HepG2 (cell line): ENCODE measurements at regions not wholly inside any gene's neighbourhood (a gene's known extent, or its start where the extent isn't known, plus 50 kb on each side); places are given as distances from the start of the nearest gene placed in this dataset.

Experiments used
- ATF4 ChIP-seq, 2 experiments: fragments of 450-650 bp in 1 of 2; sonication (generic) in 1 of 2; formaldehyde crosslinking; IDR thresholded peaks; 2 replicates each; pipeline versions ENCODE4 v1.5.0 to v1.8.0; 2020 to 2022; ENCODE audit warnings: mild to moderate bottlenecking in 1 of 2, missing genetic modification reagents in 1 of 2
- BRCA1 ChIP-seq: sonication (generic); formaldehyde crosslinking; IDR thresholded peaks from 2 replicates; pipeline ENCODE4 v1.4.0; 2020; ENCODE audit warnings: missing genetic modification reagents
- CAMTA2 ChIP-seq: sonication (generic); formaldehyde crosslinking; IDR thresholded peaks from 2 replicates; pipeline ENCODE4 v1.4.0; 2020; ENCODE audit warnings: mild to moderate bottlenecking, missing genetic modification reagents, borderline replicate concordance
- CBX2 ChIP-seq, 2 experiments: fragments of 200-600 bp in 1 of 2; sonication (generic); formaldehyde crosslinking in 1 of 2; IDR thresholded peaks; 2 replicates each; pipeline versions ENCODE4 v1.7.0 to v1.8.1; 2018 to 2022; ENCODE audit warnings: low read depth in 2 of 2, low read length in 1 of 2, mild to moderate bottlenecking in 1 of 2, missing genetic modification reagents in 1 of 2
- CREB1 ChIP-seq, 2 experiments: fragments of 450-650 bp in 1 of 2; IDR thresholded peaks; 2 replicates each; pipeline ENCODE4 v1.6.1; 2016 to 2017; ENCODE audit warnings: control low read depth in 1 of 2, mild to moderate bottlenecking in 1 of 2, missing compliant biosample characterization in 1 of 2, missing genetic modification characterization in 1 of 2
- FOXP4 ChIP-seq: sonication (generic); formaldehyde crosslinking; IDR thresholded peaks from 2 replicates; pipeline ENCODE4 v1.4.0; 2020; ENCODE audit warnings: missing genetic modification reagents
- PHF8 ChIP-seq: sonication (generic); formaldehyde crosslinking; IDR thresholded peaks from 2 replicates; pipeline ENCODE4 v1.5.0; 2020; ENCODE audit warnings: missing genetic modification reagents
- TOE1 ChIP-seq: sonication (generic); formaldehyde crosslinking; IDR thresholded peaks from 2 replicates; pipeline ENCODE4 v1.4.0; 2020; ENCODE audit warnings: mild to moderate bottlenecking, missing genetic modification reagents
- TP53 ChIP-seq: sonication (generic); formaldehyde crosslinking; conservative IDR thresholded peaks from 2 replicates; pipeline ENCODE4 v1.4.0; 2020; ENCODE audit warnings: missing genetic modification reagents
- ZNF550 ChIP-seq: sonication (generic); formaldehyde crosslinking; IDR thresholded peaks from 2 replicates; pipeline ENCODE4 v1.4.0; 2020; ENCODE audit warnings: mild to moderate bottlenecking, missing genetic modification reagents, borderline replicate concordance
- TF ChIP-seq, protein P1 (sequence below): sonication (generic); formaldehyde crosslinking; IDR thresholded peaks from 2 replicates; pipeline ENCODE4 v1.4.0; 2020; ENCODE audit warnings: missing genetic modification reagents, borderline replicate concordance
- TF ChIP-seq, protein P2 (sequence below): sonication (generic); formaldehyde crosslinking; IDR thresholded peaks from 2 replicates; pipeline ENCODE4 v1.8.1; 2022; ENCODE audit warnings: low read depth, mild to moderate bottlenecking, missing genetic modification reagents
- TF ChIP-seq, protein P3 (sequence below): sonication (generic); formaldehyde crosslinking; IDR thresholded peaks from 2 replicates; pipeline ENCODE4 v1.8.0; 2022; ENCODE audit warnings: mild to moderate bottlenecking, missing genetic modification reagents
- TF ChIP-seq, protein P4 (sequence below): IDR thresholded peaks from 2 replicates; pipeline ENCODE4 v1.6.1; 2016; ENCODE audit warnings: low read depth

DNA sequence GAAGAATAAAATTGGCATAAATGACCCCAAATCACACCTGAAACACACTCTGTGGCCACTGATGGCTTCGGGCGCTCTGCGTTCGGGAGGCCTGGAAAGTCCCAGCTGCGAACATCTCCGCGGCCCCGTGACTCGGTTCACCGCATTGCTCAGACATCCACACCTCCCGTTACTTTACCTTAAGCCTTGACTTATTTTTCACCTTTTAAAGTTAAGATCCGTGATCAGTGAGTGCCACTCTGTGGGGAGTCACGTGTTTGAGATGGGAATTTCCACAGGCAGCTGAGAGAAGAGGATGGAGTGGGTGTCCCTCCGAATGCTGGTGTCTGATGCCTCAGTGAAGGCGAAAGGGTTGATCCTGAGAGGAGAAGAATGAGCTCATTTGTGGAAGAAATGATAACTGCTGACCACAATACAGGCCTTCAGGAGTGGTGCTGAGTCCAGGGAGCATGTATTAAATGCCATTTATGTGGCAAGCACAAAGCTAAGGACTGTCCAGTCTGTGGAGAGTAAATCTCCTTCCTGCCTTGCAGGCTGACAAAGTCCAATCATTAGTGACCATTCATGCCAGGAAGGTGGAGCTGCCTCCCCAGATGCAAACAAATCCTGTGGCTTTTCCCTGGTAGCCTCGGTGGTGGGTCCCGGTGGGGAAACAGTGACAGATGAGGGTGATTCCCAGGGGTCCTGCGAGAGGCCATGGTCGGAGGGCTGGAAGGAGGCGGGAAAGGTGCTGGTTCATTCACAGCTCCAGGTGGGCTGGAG lies 168.8 kb downstream of the RTP5 start (continued):
- TF ChIP-seq ATF4 (CRISPR knock-in tag; IDR thresholded peaks at IDR 0.05) (no peak), TOE1 (CRISPR knock-in tag) (no peak), PHF8 (CRISPR knock-in tag) (no peak), TP53 (no peak), BRCA1 (no peak), CAMTA2 (CRISPR knock-in tag) (no peak), ZNF550 (no peak), CBX2 (IDR thresholded peaks at IDR 0.05; ENCODE audit: low read depth, low read length) (no peak), CBX2 (CRISPR knock-in tag; IDR thresholded peaks at IDR 0.05; ENCODE audit: low read depth) (no peak), CREB1 (IDR thresholded peaks at IDR 0.05) (no peak), CREB1 (CRISPR knock-in tag; IDR thresholded peaks at IDR 0.05) (no peak), FOXP4 (0 out of 2 replicates have a peak, but pooled peaks have one; percentile 30)
- TF ChIP-seq, protein P1, sequence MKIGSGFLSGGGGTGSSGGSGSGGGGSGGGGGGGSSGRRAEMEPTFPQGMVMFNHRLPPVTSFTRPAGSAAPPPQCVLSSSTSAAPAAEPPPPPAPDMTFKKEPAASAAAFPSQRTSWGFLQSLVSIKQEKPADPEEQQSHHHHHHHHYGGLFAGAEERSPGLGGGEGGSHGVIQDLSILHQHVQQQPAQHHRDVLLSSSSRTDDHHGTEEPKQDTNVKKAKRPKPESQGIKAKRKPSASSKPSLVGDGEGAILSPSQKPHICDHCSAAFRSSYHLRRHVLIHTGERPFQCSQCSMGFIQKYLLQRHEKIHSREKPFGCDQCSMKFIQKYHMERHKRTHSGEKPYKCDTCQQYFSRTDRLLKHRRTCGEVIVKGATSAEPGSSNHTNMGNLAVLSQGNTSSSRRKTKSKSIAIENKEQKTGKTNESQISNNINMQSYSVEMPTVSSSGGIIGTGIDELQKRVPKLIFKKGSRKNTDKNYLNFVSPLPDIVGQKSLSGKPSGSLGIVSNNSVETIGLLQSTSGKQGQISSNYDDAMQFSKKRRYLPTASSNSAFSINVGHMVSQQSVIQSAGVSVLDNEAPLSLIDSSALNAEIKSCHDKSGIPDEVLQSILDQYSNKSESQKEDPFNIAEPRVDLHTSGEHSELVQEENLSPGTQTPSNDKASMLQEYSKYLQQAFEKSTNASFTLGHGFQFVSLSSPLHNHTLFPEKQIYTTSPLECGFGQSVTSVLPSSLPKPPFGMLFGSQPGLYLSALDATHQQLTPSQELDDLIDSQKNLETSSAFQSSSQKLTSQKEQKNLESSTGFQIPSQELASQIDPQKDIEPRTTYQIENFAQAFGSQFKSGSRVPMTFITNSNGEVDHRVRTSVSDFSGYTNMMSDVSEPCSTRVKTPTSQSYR = no peak
- TF ChIP-seq, protein P2, sequence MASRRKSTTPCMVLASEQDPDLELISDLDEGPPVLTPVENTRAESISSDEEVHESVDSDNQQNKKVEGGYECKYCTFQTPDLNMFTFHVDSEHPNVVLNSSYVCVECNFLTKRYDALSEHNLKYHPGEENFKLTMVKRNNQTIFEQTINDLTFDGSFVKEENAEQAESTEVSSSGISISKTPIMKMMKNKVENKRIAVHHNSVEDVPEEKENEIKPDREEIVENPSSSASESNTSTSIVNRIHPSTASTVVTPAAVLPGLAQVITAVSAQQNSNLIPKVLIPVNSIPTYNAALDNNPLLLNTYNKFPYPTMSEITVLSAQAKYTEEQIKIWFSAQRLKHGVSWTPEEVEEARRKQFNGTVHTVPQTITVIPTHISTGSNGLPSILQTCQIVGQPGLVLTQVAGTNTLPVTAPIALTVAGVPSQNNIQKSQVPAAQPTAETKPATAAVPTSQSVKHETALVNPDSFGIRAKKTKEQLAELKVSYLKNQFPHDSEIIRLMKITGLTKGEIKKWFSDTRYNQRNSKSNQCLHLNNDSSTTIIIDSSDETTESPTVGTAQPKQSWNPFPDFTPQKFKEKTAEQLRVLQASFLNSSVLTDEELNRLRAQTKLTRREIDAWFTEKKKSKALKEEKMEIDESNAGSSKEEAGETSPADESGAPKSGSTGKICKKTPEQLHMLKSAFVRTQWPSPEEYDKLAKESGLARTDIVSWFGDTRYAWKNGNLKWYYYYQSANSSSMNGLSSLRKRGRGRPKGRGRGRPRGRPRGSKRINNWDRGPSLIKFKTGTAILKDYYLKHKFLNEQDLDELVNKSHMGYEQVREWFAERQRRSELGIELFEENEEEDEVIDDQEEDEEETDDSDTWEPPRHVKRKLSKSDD (CRISPR knock-in tag) = no peak
- TF ChIP-seq, protein P3, sequence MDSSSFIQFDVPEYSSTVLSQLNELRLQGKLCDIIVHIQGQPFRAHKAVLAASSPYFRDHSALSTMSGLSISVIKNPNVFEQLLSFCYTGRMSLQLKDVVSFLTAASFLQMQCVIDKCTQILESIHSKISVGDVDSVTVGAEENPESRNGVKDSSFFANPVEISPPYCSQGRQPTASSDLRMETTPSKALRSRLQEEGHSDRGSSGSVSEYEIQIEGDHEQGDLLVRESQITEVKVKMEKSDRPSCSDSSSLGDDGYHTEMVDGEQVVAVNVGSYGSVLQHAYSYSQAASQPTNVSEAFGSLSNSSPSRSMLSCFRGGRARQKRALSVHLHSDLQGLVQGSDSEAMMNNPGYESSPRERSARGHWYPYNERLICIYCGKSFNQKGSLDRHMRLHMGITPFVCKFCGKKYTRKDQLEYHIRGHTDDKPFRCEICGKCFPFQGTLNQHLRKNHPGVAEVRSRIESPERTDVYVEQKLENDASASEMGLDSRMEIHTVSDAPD = no peak
- TF ChIP-seq, protein P4, sequence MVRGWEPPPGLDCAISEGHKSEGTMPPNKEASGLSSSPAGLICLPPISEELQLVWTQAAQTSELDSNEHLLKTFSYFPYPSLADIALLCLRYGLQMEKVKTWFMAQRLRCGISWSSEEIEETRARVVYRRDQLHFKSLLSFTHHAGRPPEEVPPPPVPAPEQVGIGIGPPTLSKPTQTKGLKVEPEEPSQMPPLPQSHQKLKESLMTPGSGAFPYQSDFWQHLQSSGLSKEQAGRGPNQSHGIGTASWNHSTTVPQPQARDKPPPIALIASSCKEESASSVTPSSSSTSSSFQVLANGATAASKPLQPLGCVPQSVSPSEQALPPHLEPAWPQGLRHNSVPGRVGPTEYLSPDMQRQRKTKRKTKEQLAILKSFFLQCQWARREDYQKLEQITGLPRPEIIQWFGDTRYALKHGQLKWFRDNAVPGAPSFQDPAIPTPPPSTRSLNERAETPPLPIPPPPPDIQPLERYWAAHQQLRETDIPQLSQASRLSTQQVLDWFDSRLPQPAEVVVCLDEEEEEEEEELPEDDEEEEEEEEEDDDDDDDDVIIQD (CRISPR knock-in tag) = no peak
